Lung (tissue), 11 donors: ENCODE measurements at regions not wholly inside any gene's neighbourhood (a gene's known extent, or its start where the extent isn't known, plus 50 kb on each side); places are given as distances from the start of the nearest gene placed in this dataset.

ENCODE experiments used
- ATAC-seq: fragments of 200-7000 bp; cut with Tn5 transposase; one replicate; pipeline ENCODE4 v1.9.1; 2020; ENCODE audit warnings: moderate number of reproducible peaks; ENCODE audit not compliant: insufficient read depth, low FRiP score
- DNase-seq, 3 donors: peaks; one replicate each; pipeline ENCODE4 v3.0.0-alpha.2; 2013 to 2017
- H3K27ac ChIP-seq, 2 donors: one replicate each; pipeline ENCODE4 v1.5.1; 2013; ENCODE audit warnings: mild to moderate bottlenecking in 2 of 2, moderate library complexity in 2 of 2, control low read depth in 1 of 2, inconsistent platforms in 1 of 2, low read depth in 1 of 2, low read length in 1 of 2
- H3K27me3 ChIP-seq, 3 donors: one replicate each; pipeline ENCODE4 v1.5.1; 2013; ENCODE audit warnings: low read length in 2 of 3; ENCODE audit not compliant: control insufficient read depth in 3 of 3, insufficient read depth in 3 of 3
- H3K36me3 ChIP-seq, 4 donors: one replicate each; pipeline ENCODE4 v1.5.1; 2013; ENCODE audit warnings: low read length in 4 of 4, mild to moderate bottlenecking in 1 of 4, moderate library complexity in 1 of 4; ENCODE audit not compliant: control insufficient read depth in 4 of 4, insufficient read depth in 4 of 4
- H3K4me1 ChIP-seq, 5 donors: one replicate each; pipeline ENCODE4 v1.5.1; 2013; ENCODE audit warnings: low read length in 5 of 5, mild to moderate bottlenecking in 2 of 5, moderate library complexity in 1 of 5; ENCODE audit not compliant: control insufficient read depth in 5 of 5, insufficient read depth in 5 of 5
- H3K4me3 ChIP-seq: one replicate; pipeline ENCODE4 v1.5.1; 2013; ENCODE audit warnings: mild to moderate bottlenecking, control low read depth, moderate library complexity
- H3K9ac ChIP-seq, 2 donors: one replicate each; pipeline ENCODE4 v1.5.1; 2013; ENCODE audit warnings: low read length in 2 of 2, control low read depth in 1 of 2; ENCODE audit not compliant: insufficient read depth in 1 of 2
- H3K9me3 ChIP-seq, 4 donors: one replicate each; pipeline ENCODE4 v1.5.1; 2013; ENCODE audit warnings: low read length in 3 of 4, mild to moderate bottlenecking in 1 of 4, moderate library complexity in 1 of 4; ENCODE audit not compliant: control insufficient read depth in 4 of 4, insufficient read depth in 3 of 4
- CTCF ChIP-seq: IDR thresholded peaks from 2 replicates; pipeline ENCODE4 v1.5.1; 2012; ENCODE audit warnings: mild to moderate bottlenecking; ENCODE audit errors: control extremely low read depth, extremely low read depth
- WGBS, 2 donors: extraction: QIAGEN DNeasy Blood & Tissue Kit; methylation state at CpG; one replicate each; pipeline ENCODE4 v1.1.7; 2013; 5-methylcytosine and 5-hydroxymethylcytosine counted together
- donor health status: control.
- donor health status: control.
- donor health status: Bipolar disorder and iron deficiency.
- donor health status: healthy.
- donor health status: DM: yes; HTN: yes; CAD: no.

DNA sequence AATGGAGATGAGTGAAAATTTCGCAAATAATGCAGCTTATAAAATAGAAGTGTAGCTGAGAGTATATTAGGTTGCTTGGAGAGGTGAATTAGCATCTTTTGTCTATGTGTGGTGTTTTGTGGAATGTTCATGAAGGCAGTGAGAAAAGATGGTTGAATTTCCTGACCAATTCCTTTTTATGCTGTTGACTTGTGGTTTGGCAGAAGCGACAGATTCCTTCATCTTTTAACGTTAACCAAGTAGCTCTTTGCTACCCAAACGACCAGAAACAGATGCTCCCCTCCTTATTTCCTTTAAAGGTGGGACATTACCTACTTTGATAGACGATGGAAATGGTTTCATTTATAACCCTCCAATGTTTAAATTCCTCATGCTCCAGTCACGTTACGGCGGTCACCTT, 390.5 kb downstream of the QKI start:
- Histone ChIP-seq H3K27ac (no peak overlapping the region), H3K27me3 (no peaks in the 10 kb centered on the region), H3K36me3 (no peaks in the 10 kb centered on the region), H3K9me3 (no peaks in the 10 kb centered on the region), H3K4me3 (no peak overlapping the region), H3K4me1 (no peaks in the 10 kb centered on the region), H3K9ac (no peak overlapping the region)
- no peak for TF ChIP-seq CTCF
- no peak for DNase-seq
- WGBS, 2 donors = 81 to 88% methylated on average over 8 of the region's 8 CpGs
- ATAC-seq = no peak

DNA sequence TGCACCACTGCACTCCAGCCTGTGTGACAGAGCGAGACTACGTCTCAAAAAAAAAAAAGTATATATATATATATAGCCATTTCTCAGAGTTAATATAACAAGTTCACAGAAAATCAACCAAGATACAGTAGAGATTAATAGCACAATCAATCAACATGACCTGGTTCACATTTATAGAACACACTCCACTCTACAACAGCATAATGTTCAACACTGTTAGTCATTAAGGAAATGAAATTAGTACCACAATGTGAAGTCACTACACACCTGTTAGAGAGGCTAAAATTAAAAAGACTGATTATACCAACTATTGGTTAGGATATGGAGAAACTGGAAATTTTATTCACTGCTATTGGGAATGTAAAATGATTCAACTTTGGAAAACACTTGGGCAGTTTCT, 387.7 kb downstream of the QKI start:
- no peak for ATAC-seq
- WGBS, 2 donors = 76 to 95% methylated on average over 2 of the region's 2 CpGs

DNA sequence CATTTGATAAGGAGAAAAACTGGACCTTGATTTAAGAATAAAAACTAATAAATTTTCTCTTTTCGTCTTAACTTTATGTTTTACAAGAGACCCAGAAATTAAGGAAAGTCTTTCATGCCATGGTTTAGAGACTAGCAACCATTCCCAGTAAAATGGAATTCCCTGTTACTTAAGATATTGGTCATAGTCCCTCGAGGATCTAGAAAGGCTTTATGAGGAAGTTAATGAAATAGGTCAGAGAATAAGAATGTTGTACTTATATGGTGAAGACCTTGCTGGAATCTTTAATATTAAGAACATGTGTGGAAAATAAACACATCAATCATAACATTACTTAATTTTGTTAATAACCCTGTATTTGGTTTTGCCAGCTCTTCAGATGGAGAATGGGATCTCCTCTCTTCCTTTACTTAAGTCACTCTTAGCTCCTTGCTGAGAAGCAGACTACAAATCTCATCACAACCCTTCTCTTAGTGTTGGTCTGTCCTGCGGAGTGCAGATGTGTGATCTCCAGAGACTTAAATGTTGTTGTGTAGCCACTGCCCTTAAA, 382.9 kb downstream of the QKI start:
- Histone ChIP-seq H3K9me3 (no peaks in the 10 kb centered on the region), H3K4me1 (no peaks in the 10 kb centered on the region), H3K36me3 (no peaks in the 10 kb centered on the region), H3K27me3 (no peaks in the 10 kb centered on the region), H3K9ac (no peak overlapping the region), H3K27ac (no peak overlapping the region), H3K4me3 (no peak overlapping the region)
- DNase-seq (no peak), ATAC-seq (no peak)
- WGBS, 2 donors = 86 to 93% methylated on average over 3 of the region's 3 CpGs
- no peak for TF ChIP-seq CTCF

More for the DNA sequence above, 387.7 kb downstream of the QKI start:
- no peak for TF ChIP-seq CTCF
- DNase-seq = no peak
- H3K27ac ChIP-seq = no peak overlapping the region
- H3K4me3 ChIP-seq = no peak overlapping the region
- H3K9me3 ChIP-seq = no peaks in the 10 kb centered on the region
- H3K36me3 ChIP-seq = no peaks in the 10 kb centered on the region
- H3K9ac ChIP-seq = no peak overlapping the region
- no peaks in the 10 kb centered on the region for H3K27me3 ChIP-seq
- no peaks in the 10 kb centered on the region for H3K4me1 ChIP-seq
